Ascending aorta (tissue), 2 donors: ENCODE measurements at regions not wholly inside any gene's neighbourhood (a gene's known extent, or its start where the extent isn't known, plus 50 kb on each side); places are given as distances from the start of the nearest gene placed in this dataset.

Experiments used
- DNase-seq, 2 donors: peaks; one replicate each; pipeline ENCODE4 v3.0.0-alpha.2; 2019; ENCODE audit warnings: low spot score in 2 of 2
- H3K27ac ChIP-seq, 2 donors: fragments of 200-600 bp; sonication (generic); one replicate each; pipeline ENCODE4 v1.5.1; 2016 to 2017; ENCODE audit warnings: mild to moderate bottlenecking in 1 of 2
- H3K27me3 ChIP-seq: fragments of 200-600 bp; sonication (generic); one replicate; pipeline ENCODE4 v1.5.1; 2017
- H3K36me3 ChIP-seq, 2 donors: fragments of 200-600 bp; sonication (generic); one replicate each; pipeline ENCODE4 v1.5.1; 2016
- H3K4me1 ChIP-seq, 2 donors: fragments of 200-600 bp; sonication (generic); one replicate each; pipeline ENCODE4 v1.5.1; 2016 to 2017; ENCODE audit warnings: mild to moderate bottlenecking in 1 of 2
- H3K4me3 ChIP-seq, 2 donors: fragments of 200-600 bp; sonication (generic); one replicate each; pipeline ENCODE4 v1.5.1; 2016 to 2017; ENCODE audit warnings: mild to moderate bottlenecking in 1 of 2
- H3K9me3 ChIP-seq, 2 donors: fragments of 200-600 bp; sonication (generic); one replicate each; pipeline ENCODE4 v1.5.1; 2016
- intact Hi-C: fragments of 100-400 bp; cut with DNase I; formaldehyde crosslinking; loops from one replicate; pipeline ENCODE4 v1.15.1; 2023
- TF ChIP-seq, protein P1 (sequence below), 3 experiments: fragments of 200-600 bp in 2 of 3; fragments of 450-650 bp in 1 of 3; sonication (generic) in 2 of 3; IDR thresholded peaks; one replicate each; pipeline ENCODE4 v1.5.1; 2016 to 2019; ENCODE audit warnings: antibody characterized with exemption in 3 of 3, mild to moderate bottlenecking in 1 of 3, moderate library complexity in 1 of 3

DNA sequence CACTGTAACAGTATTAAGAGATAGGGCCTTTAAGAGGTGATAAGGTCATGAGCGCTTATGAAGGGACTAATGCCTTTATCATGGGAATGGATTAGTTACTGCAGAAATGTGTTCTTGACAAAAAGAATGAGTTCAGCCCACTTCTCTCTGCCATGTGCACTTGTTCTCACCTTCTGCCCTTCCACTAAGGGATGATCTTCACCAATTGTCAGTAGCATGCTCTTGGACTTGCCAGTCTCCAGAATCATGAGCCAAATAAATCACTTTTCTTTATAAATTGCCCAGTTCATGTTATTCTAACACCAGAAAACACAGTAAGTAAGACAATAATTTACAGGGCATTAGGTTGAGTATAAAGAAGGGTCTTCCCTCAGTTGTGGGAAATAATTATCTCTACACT, 189.1 kb downstream of the CRPPA start:
- H3K27ac ChIP-seq, result no peak overlapping the region
- H3K4me1 ChIP-seq, result no peaks in the 10 kb centered on the region
- intact Hi-C loops, result no loop called here
- H3K36me3 ChIP-seq, result no peaks in the 10 kb centered on the region
- no peak overlapping the region for H3K4me3 ChIP-seq
- TF ChIP-seq, protein P1, sequence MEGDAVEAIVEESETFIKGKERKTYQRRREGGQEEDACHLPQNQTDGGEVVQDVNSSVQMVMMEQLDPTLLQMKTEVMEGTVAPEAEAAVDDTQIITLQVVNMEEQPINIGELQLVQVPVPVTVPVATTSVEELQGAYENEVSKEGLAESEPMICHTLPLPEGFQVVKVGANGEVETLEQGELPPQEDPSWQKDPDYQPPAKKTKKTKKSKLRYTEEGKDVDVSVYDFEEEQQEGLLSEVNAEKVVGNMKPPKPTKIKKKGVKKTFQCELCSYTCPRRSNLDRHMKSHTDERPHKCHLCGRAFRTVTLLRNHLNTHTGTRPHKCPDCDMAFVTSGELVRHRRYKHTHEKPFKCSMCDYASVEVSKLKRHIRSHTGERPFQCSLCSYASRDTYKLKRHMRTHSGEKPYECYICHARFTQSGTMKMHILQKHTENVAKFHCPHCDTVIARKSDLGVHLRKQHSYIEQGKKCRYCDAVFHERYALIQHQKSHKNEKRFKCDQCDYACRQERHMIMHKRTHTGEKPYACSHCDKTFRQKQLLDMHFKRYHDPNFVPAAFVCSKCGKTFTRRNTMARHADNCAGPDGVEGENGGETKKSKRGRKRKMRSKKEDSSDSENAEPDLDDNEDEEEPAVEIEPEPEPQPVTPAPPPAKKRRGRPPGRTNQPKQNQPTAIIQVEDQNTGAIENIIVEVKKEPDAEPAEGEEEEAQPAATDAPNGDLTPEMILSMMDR (IDR thresholded peaks at IDR 0.05), result no peak
- peaks cover 4 to 27% of the 10 kb centered on the region in 2 donors for H3K9me3 ChIP-seq
- no peaks in the 10 kb centered on the region for H3K27me3 ChIP-seq
- no peak for DNase-seq

DNA sequence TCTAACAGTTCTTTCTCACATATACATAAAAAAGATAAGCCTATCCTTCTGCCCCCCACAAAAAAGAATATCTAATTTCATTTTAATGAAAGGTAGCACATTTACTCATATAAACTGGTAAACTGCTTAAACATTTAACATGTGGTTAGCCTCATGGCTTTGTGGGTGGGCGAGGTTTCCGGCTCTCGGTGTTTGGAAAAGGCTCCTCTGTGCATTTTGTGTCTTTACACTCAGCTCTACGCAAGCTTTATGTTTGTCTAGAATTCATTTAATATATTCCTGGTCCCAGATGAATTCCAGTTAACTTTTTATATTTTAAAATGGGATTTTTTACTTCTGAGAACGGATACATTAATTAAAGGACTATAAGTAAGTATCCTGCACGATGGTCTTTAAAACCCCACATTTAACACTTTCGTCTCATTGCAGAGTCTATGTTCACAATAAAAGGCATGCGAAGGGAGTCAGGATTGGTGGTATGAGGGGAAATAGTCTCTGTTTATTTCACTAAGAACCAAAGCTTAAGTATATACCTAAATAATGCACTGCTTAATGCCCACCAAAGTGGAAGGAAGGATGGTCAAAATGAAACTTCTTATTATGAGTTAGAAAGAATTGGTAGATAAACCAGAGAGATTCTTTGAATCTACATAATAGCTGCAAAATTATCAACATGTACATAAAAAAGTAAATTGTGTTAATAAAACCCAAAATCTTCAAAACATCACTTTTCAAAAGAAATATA, 197.2 kb downstream of the CRPPA start:
- H3K36me3 ChIP-seq, result no peaks in the 10 kb centered on the region
- H3K27me3 ChIP-seq, result no peaks in the 10 kb centered on the region
- TF ChIP-seq, protein P1 (IDR thresholded peaks at IDR 0.05), result no peak
- H3K4me3 ChIP-seq, result no peak overlapping the region
- peaks cover 0 to 10% of the 10 kb centered on the region in 2 donors for H3K9me3 ChIP-seq
- DNase-seq, result no peak
- intact Hi-C loops, result no loop called here
- H3K27ac ChIP-seq, result no peak overlapping the region
- no peaks in the 10 kb centered on the region for H3K4me1 ChIP-seq

GRCh38 chr7:16212610-16213009, 208.7 kb downstream of the CRPPA start:
- H3K36me3 ChIP-seq, result no peaks in the 10 kb centered on the region
- intact Hi-C loops, result no loop called here
- no peak overlapping the region for H3K4me3 ChIP-seq
- TF ChIP-seq, protein P1 (IDR thresholded peaks at IDR 0.05), result no peak
- no peak for DNase-seq
- no peak overlapping the region for H3K27ac ChIP-seq
- no peaks in the 10 kb centered on the region for H3K4me1 ChIP-seq
- H3K9me3 ChIP-seq, result no peaks in the 10 kb centered on the region
- no peaks in the 10 kb centered on the region for H3K27me3 ChIP-seq

GRCh38 chr7:16212032-16212431, 209.3 kb downstream of the CRPPA start:
- H3K4me3 ChIP-seq, result no peak overlapping the region
- H3K27me3 ChIP-seq, result no peaks in the 10 kb centered on the region
- DNase-seq, result no peak
- no peaks in the 10 kb centered on the region for H3K4me1 ChIP-seq
- no peaks in the 10 kb centered on the region for H3K9me3 ChIP-seq
- TF ChIP-seq, protein P1 (IDR thresholded peaks at IDR 0.05), result no peak
- intact Hi-C loops, result no loop called here
- H3K27ac ChIP-seq, result no peak overlapping the region
- no peaks in the 10 kb centered on the region for H3K36me3 ChIP-seq

DNA sequence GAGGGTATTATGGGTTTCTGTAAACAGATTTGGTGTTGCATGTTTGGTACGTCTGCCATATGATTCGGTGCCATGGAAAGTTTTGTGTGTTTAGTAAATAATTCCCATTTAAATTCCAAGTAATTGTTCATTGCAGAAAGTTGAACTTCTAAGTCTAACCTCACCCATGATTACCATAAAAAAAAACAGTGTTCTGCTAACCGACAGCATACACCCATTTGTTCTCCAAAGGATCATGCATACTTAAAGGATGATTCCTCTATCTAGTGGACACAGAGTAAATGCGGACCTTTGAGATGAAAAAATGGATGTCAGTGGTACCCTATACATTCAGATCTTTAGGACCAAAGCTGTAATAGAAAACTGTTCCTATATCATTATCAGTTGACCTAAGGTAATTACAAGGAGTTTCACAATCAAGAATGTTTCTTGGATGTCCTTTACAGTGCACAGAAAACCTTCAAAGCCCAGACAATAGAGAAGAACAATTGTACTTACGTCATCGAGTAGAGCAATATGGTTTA, 209.9 kb downstream of the CRPPA start:
- no peak for DNase-seq
- Histone ChIP-seq H3K36me3 (no peaks in the 10 kb centered on the region), H3K9me3 (no peaks in the 10 kb centered on the region), H3K27ac (no peak overlapping the region), H3K4me1 (no peaks in the 10 kb centered on the region), H3K4me3 (no peak overlapping the region), H3K27me3 (no peaks in the 10 kb centered on the region)
- TF ChIP-seq, protein P1 (IDR thresholded peaks at IDR 0.05), result no peak
- intact Hi-C loops, result no loop called here
